H9 (cell line): ENCODE measurements at regions not wholly inside any gene's neighbourhood (a gene's known extent, or its start where the extent isn't known, plus 50 kb on each side); places are given as distances from the start of the nearest gene placed in this dataset.

Experiments used
- DNase-seq: peaks from one replicate; pipeline ENCODE4 v3.0.0-alpha.2; 2017
- H2AFZ ChIP-seq: one replicate; pipeline ENCODE4 v1.6.1; 2013; ENCODE audit warnings: mild to moderate bottlenecking, low read length, control low read depth, moderate library complexity
- H2AK5ac ChIP-seq: 2 replicates; pipeline ENCODE4 v1.6.1; 2013; ENCODE audit warnings: low read length, control low read depth, mixed read lengths; ENCODE audit not compliant: insufficient read length
- H2BK120ac ChIP-seq: one replicate; pipeline ENCODE4 v1.6.1; 2013; ENCODE audit warnings: low read depth, mild to moderate bottlenecking, low read length, control low read depth, inconsistent platforms; ENCODE audit not compliant: poor library complexity, severe bottlenecking
- H2BK12ac ChIP-seq: 2 replicates; pipeline ENCODE4 v1.6.1; 2013; ENCODE audit warnings: low read length, control low read depth, mixed read lengths, low read depth; ENCODE audit not compliant: insufficient read length
- H2BK15ac ChIP-seq: 2 replicates; pipeline ENCODE4 v1.6.1; 2013; ENCODE audit warnings: low read depth, low read length, control low read depth
- H2BK20ac ChIP-seq: one replicate; pipeline ENCODE4 v1.6.1; 2013; ENCODE audit warnings: low read depth, mild to moderate bottlenecking, low read length, control low read depth, inconsistent platforms; ENCODE audit not compliant: poor library complexity, severe bottlenecking
- H2BK5ac ChIP-seq: 2 replicates; pipeline ENCODE4 v1.6.1; 2013; ENCODE audit warnings: low read length, control low read depth, mixed read lengths; ENCODE audit not compliant: insufficient read length
- H3K14ac ChIP-seq: 2 replicates; pipeline ENCODE4 v1.6.1; 2013; ENCODE audit warnings: low read length, control low read depth; ENCODE audit not compliant: insufficient read depth
- H3K18ac ChIP-seq: 2 replicates; pipeline ENCODE4 v1.6.1; 2013; ENCODE audit warnings: low read depth, mild to moderate bottlenecking, mixed read lengths, low read length, control low read depth; ENCODE audit not compliant: insufficient read length
- H3K23ac ChIP-seq: 2 replicates; pipeline ENCODE4 v1.6.1; 2013; ENCODE audit warnings: low read length, control low read depth, mixed read lengths, low read depth; ENCODE audit not compliant: insufficient read length
- H3K23me2 ChIP-seq: 2 replicates; pipeline ENCODE4 v1.6.1; 2013; ENCODE audit warnings: low read depth, mild to moderate bottlenecking, mixed read lengths, low read length, control low read depth; ENCODE audit not compliant: insufficient read length, poor library complexity, severe bottlenecking
- H3K27ac ChIP-seq: 2 replicates; pipeline ENCODE4 v1.5.1; 2013; ENCODE audit warnings: low read length, control low read depth, mixed read lengths, low read depth; ENCODE audit not compliant: insufficient read length
- H3K27me3 ChIP-seq: 2 replicates; pipeline ENCODE4 v1.6.1; 2013; ENCODE audit warnings: low read length, control low read depth, inconsistent platforms; ENCODE audit not compliant: insufficient read depth
- H3K4ac ChIP-seq: 2 replicates; pipeline ENCODE4 v1.6.1; 2013; ENCODE audit warnings: low read depth, mild to moderate bottlenecking, control low read depth, inconsistent platforms, low read length, moderate library complexity
- H3K4me1 ChIP-seq: 2 replicates; pipeline ENCODE4 v1.6.1; 2013; ENCODE audit warnings: low read length, control low read depth, inconsistent platforms; ENCODE audit not compliant: insufficient read depth
- H3K4me2 ChIP-seq: 2 replicates; pipeline ENCODE4 v1.6.1; 2013; ENCODE audit warnings: low read length, control low read depth, mixed read lengths; ENCODE audit not compliant: insufficient read length, insufficient read depth
- H3K56ac ChIP-seq: 2 replicates; pipeline ENCODE4 v1.6.1; 2013; ENCODE audit warnings: low read depth, mild to moderate bottlenecking, mixed read lengths, low read length, control low read depth; ENCODE audit not compliant: insufficient read length
- H3K79me1 ChIP-seq: 2 replicates; pipeline ENCODE4 v1.6.1; 2013; ENCODE audit warnings: low read depth, mild to moderate bottlenecking, moderate library complexity, low read length, control low read depth, inconsistent platforms; ENCODE audit not compliant: insufficient read depth, poor library complexity, severe bottlenecking
- H3K79me2 ChIP-seq: 2 replicates; pipeline ENCODE4 v1.6.1; 2013; ENCODE audit warnings: low read length, control low read depth, inconsistent platforms; ENCODE audit not compliant: insufficient read depth
- H3K9ac ChIP-seq: 2 replicates; pipeline ENCODE4 v1.6.1; 2013; ENCODE audit warnings: low read length, control low read depth, mixed read lengths; ENCODE audit not compliant: insufficient read length; ENCODE audit errors: extremely low read depth
- H3K9me3 ChIP-seq: one replicate; pipeline ENCODE4 v1.6.1; 2013; ENCODE audit warnings: low read depth, low read length, inconsistent platforms; ENCODE audit not compliant: control insufficient read depth
- H3T11ph ChIP-seq: one replicate; pipeline ENCODE4 v1.6.1; 2013; ENCODE audit warnings: mild to moderate bottlenecking, low read length, control low read depth, inconsistent platforms
- H4K20me1 ChIP-seq: one replicate; pipeline ENCODE4 v1.6.1; 2013; ENCODE audit not compliant: control insufficient read depth, insufficient read length, insufficient read depth
- H4K5ac ChIP-seq: 2 replicates; pipeline ENCODE4 v1.6.1; 2013; ENCODE audit warnings: low read depth, mild to moderate bottlenecking, mixed read lengths, low read length, control low read depth; ENCODE audit not compliant: insufficient read length
- H4K8ac ChIP-seq: replicated peaks from 2 replicates; pipeline ENCODE4 v1.6.1; 2013; ENCODE audit warnings: low read length, control low read depth, mixed read lengths, low read depth; ENCODE audit not compliant: insufficient read length
- H4K91ac ChIP-seq: 2 replicates; pipeline ENCODE4 v1.6.1; 2013; ENCODE audit warnings: low read depth, mild to moderate bottlenecking, moderate library complexity, mixed read lengths, low read length, control low read depth; ENCODE audit not compliant: insufficient read length
- H3K27ac Mint-ChIP-seq, 3 experiments: 2 replicates in 2 of 3; 3 replicates in 1 of 3; pipeline ENCODE4 v1.8.0; 2020 to 2021; ENCODE audit warnings: mixed read lengths in 3 of 3, mild to moderate bottlenecking in 1 of 3, moderate library complexity in 1 of 3
- H3K27me3 Mint-ChIP-seq: 2 replicates; pipeline ENCODE4 v1.8.0; 2021; ENCODE audit warnings: low read depth, mild to moderate bottlenecking, moderate library complexity, mixed read lengths
- H3K36me3 Mint-ChIP-seq, 3 experiments: 2 replicates in 2 of 3; 3 replicates in 1 of 3; pipeline ENCODE4 v1.8.0; 2020 to 2021; ENCODE audit warnings: low read depth in 3 of 3, mixed read lengths in 3 of 3; ENCODE audit not compliant: insufficient read depth in 1 of 3
- H3K4me1 Mint-ChIP-seq, 2 experiments: 2 replicates each; pipeline ENCODE4 v1.8.0; 2020; ENCODE audit warnings: mixed read lengths in 2 of 2
- H3K4me3 Mint-ChIP-seq, 2 experiments: 2 replicates in 1 of 2; 3 replicates in 1 of 2; pipeline ENCODE4 v1.8.0; 2020 to 2021; ENCODE audit warnings: mild to moderate bottlenecking in 2 of 2, mixed read lengths in 2 of 2, moderate library complexity in 1 of 2
- H3K9me3 Mint-ChIP-seq, 2 experiments: 2 replicates in 1 of 2; 3 replicates in 1 of 2; pipeline ENCODE4 v1.8.0; 2020; ENCODE audit warnings: mild to moderate bottlenecking in 2 of 2, mixed read lengths in 2 of 2, moderate library complexity in 1 of 2
- CTCF ChIP-seq: fragments of 200-600 bp; sonication (generic); conservative IDR thresholded peaks from 3 replicates; pipeline ENCODE4 v1.8.0; 2021; ENCODE audit warnings: antibody characterized with exemption, mild to moderate bottlenecking
- WGBS: extraction: QIAGEN DNeasy Blood & Tissue Kit; methylation state at CpG from one replicate; pipeline ENCODE4 v1.1.7; 2013; ENCODE audit warnings: missing lambda C conversion rate, low lambda C conversion rate, mixed read lengths; ENCODE audit not compliant: insufficient read length; ENCODE audit errors: extremely low coverage; 5-methylcytosine and 5-hydroxymethylcytosine counted together

- no CpG with 5 or more reads among the region's 4 CpGs for WGBS
- Histone ChIP-seq H3K79me2 (no peaks in the 10 kb centered on the region), H3K56ac (no peak overlapping the region), H2AFZ (no peak overlapping the region), H2AK5ac (no peak overlapping the region), H2BK120ac (no peak overlapping the region), H4K5ac (no peak overlapping the region), H3K27ac (no peak overlapping the region), H4K8ac (no peak overlapping the region), H3K9ac (no peak overlapping the region), H3K27me3 (no peaks in the 10 kb centered on the region), H2BK5ac (no peak overlapping the region), H4K20me1 (no peaks in the 10 kb centered on the region), H2BK12ac (no peak overlapping the region), H3K23me2 (no peaks in the 10 kb centered on the region), H3K79me1 (no peaks in the 10 kb centered on the region), H4K91ac (no peak overlapping the region), H3K9me3 (no peaks in the 10 kb centered on the region), H3K18ac (no peak overlapping the region), H2BK15ac (no peak overlapping the region), H3K4me1 (peaks cover 6% of the 10 kb centered on the region; the same call in 1 of the 2 replicates), H3K23ac (no peak overlapping the region), H3K4ac (no peak overlapping the region), H2BK20ac (no peak overlapping the region), H3T11ph (no peak overlapping the region), H3K4me2 (no peak overlapping the region), H3K14ac (no peak overlapping the region)
- no peak for TF ChIP-seq CTCF
- peaks cover 0 to 4% of the 10 kb centered on the region in 2 experiments; a peak in 2 of 5 replicates for H3K9me3 Mint-ChIP-seq
- no peak overlapping the region for H3K4me3 Mint-ChIP-seq
- H3K27ac Mint-ChIP-seq = peak overlapping the region in 1 of 3 experiments; percentile 92; a peak in 2 of 7 replicates
- peaks cover 0 to 5% (median 3%) of the 10 kb centered on the region in 3 experiments; a peak in 4 of 7 replicates for H3K36me3 Mint-ChIP-seq
- no peak for DNase-seq
- peaks cover 30 to 31% of the 10 kb centered on the region in 2 experiments for H3K4me1 Mint-ChIP-seq
- H3K27me3 Mint-ChIP-seq = no peaks in the 10 kb centered on the region; the same call in 1 of the 2 replicates
These were observed 300.7 kb upstream of the MEIS1 start for GRCh38 chr2:66134138-66134701.
